K562 (cell line): ENCODE measurements at regions not wholly inside any gene's neighbourhood (a gene's known extent, or its start where the extent isn't known, plus 50 kb on each side); places are given as distances from the start of the nearest gene placed in this dataset.

ENCODE experiments used
- BCOR ChIP-seq: fragments of 450-650 bp; IDR thresholded peaks from 2 replicates; pipeline ENCODE4 v1.6.1; 2016
- FOXK2 ChIP-seq, 2 experiments: fragments of 450-650 bp; IDR thresholded peaks in 1 of 2; conservative IDR thresholded peaks in 1 of 2; 2 replicates each; pipeline ENCODE4 v1.6.1; 2016; ENCODE audit warnings: low read depth in 2 of 2, mild to moderate bottlenecking in 1 of 2
- GATAD2B ChIP-seq: fragments of 450-650 bp; IDR thresholded peaks from 2 replicates; pipeline ENCODE4 v1.6.1; 2017; ENCODE audit warnings: mild to moderate bottlenecking, borderline replicate concordance
- MEIS2 ChIP-seq: fragments of 450-650 bp; IDR thresholded peaks from 2 replicates; pipeline ENCODE4 v1.6.1; 2014; ENCODE audit warnings: mild to moderate bottlenecking; ENCODE audit not compliant: partially characterized antibody
- POLR2AphosphoS5 ChIP-seq: IDR thresholded peaks from 2 replicates; pipeline ENCODE4 v1.6.1; 2011; ENCODE audit warnings: mild to moderate bottlenecking, low read depth, low read length, moderate library complexity; ENCODE audit not compliant: control insufficient read depth, insufficient read depth
- POLR2H ChIP-seq: IDR thresholded peaks from 2 replicates; pipeline ENCODE4 v1.6.1; 2016; ENCODE audit warnings: missing genetic modification characterization, low read depth, mild to moderate bottlenecking, control low read depth, missing compliant biosample characterization, moderate library complexity
- SIN3A ChIP-seq, 2 experiments: fragments of 150-350 bp in 1 of 2; IDR thresholded peaks; 2 replicates each; pipeline ENCODE4 v1.6.1; 2011 to 2016; ENCODE audit warnings: borderline replicate concordance in 2 of 2, low read depth in 2 of 2, low read length in 2 of 2, mild to moderate bottlenecking in 2 of 2, moderate library complexity in 2 of 2; ENCODE audit not compliant: control insufficient read depth in 1 of 2
- ZNF239 ChIP-seq: fragments of 250-450 bp; sonication (Bioruptor Pico); IDR thresholded peaks from 2 replicates; pipeline ENCODE4 v1.4.0; 2020; ENCODE audit warnings: mild to moderate bottlenecking
- ZNF780A ChIP-seq: fragments of 250-450 bp; sonication (Bioruptor Pico); IDR thresholded peaks from 2 replicates; pipeline ENCODE4 v1.5.0; 2021; ENCODE audit warnings: mild to moderate bottlenecking
- TF ChIP-seq, protein P1 (sequence below), 2 experiments: fragments of 450-650 bp; formaldehyde crosslinking in 1 of 2; IDR thresholded peaks; 2 replicates each; pipeline versions ENCODE4 v1.4.0 to v1.6.1; 2014 to 2020; ENCODE audit warnings: mild to moderate bottlenecking in 2 of 2, borderline replicate concordance in 1 of 2, low read depth in 1 of 2

DNA sequence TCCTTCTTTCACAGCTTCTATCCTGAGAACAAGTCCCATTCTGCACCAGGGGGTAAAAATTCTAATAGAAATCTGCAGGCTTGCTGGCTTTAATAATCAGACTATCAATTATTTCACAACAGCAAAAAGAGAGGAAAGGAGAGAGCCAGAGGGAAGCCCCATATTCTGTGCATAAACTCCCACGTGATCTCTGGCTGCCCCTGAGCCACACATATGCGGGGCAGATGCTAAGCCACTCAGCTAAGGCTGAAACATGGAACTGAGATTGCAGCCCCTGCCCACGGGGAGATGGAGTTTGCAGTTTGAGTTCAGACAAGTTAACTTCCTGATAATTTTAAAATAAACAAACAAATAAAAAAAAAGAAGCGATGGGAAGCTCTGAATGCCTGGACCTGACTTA lies 254.4 kb upstream of the CCDC196 start:
- TF ChIP-seq ZNF780A (no peak), POLR2AphosphoS5 (no peak), FOXK2 (conservative IDR thresholded peaks at IDR 0.05 in 1 of 2, IDR thresholded peaks at IDR 0.05 in 1 of 2; ENCODE audit: low read depth in 2 of 2) (no peak), MEIS2 (no peak), SIN3A (IDR thresholded peaks at IDR 0.05; ENCODE audit: borderline replicate concordance in 2 of 2, control insufficient read depth in 1 of 2, low read depth in 2 of 2, low read length in 2 of 2) (no peak), ZNF239 (no peak), BCOR (no peak), POLR2H (no peak), GATAD2B (no peak)
- TF ChIP-seq, protein P1, sequence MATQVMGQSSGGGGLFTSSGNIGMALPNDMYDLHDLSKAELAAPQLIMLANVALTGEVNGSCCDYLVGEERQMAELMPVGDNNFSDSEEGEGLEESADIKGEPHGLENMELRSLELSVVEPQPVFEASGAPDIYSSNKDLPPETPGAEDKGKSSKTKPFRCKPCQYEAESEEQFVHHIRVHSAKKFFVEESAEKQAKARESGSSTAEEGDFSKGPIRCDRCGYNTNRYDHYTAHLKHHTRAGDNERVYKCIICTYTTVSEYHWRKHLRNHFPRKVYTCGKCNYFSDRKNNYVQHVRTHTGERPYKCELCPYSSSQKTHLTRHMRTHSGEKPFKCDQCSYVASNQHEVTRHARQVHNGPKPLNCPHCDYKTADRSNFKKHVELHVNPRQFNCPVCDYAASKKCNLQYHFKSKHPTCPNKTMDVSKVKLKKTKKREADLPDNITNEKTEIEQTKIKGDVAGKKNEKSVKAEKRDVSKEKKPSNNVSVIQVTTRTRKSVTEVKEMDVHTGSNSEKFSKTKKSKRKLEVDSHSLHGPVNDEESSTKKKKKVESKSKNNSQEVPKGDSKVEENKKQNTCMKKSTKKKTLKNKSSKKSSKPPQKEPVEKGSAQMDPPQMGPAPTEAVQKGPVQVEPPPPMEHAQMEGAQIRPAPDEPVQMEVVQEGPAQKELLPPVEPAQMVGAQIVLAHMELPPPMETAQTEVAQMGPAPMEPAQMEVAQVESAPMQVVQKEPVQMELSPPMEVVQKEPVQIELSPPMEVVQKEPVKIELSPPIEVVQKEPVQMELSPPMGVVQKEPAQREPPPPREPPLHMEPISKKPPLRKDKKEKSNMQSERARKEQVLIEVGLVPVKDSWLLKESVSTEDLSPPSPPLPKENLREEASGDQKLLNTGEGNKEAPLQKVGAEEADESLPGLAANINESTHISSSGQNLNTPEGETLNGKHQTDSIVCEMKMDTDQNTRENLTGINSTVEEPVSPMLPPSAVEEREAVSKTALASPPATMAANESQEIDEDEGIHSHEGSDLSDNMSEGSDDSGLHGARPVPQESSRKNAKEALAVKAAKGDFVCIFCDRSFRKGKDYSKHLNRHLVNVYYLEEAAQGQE (IDR thresholded peaks at IDR 0.05; ENCODE audit: borderline replicate concordance) = no peak
- TF ChIP-seq, protein P1 (CRISPR knock-in tag; IDR thresholded peaks at IDR 0.05; ENCODE audit: low read depth) = no peak
